ENCODE measurements at regions not wholly inside any gene's neighbourhood (a gene's known extent, or its start where the extent isn't known, plus 50 kb on each side); places are given as distances from the start of the nearest gene placed in this dataset.

- DNase-seq (ENCODE audit: low read depth) = no peak
These were observed 183.5 kb downstream of the CBLN2 start for GRCh38 chr18:72360634-72361033.

GRCh38 chr18:72342933-72343332, 201.2 kb downstream of the CBLN2 start:
- no peak for DNase-seq (ENCODE audit: low read depth)

GRCh38 chr18:72339976-72340375, 204.2 kb downstream of the CBLN2 start:
- DNase-seq (ENCODE audit: low read depth) = no peak

DNA sequence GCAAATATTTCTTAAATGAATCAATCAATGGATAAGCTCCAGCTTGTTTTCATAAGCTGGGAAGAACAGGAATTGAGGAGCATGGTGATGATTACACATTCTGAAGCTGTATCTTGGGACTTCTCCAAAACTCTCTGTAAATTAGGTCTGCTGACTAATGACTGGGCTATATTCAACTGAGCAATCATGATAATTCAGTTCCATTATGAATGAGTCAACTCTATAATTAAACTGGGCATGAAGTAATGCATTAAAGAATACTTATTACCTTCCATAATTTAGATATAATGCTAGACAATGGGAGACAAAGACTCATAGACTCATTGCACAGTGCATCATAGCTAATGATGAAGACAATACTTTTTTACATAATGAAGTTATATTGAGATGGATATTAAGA, 207.4 kb downstream of the CBLN2 start:
- DNase-seq (ENCODE audit: low read depth) = no peak

GRCh38 chr18:72329533-72329932, 214.6 kb downstream of the CBLN2 start:
- no peak for DNase-seq (ENCODE audit: low read depth)

DNA sequence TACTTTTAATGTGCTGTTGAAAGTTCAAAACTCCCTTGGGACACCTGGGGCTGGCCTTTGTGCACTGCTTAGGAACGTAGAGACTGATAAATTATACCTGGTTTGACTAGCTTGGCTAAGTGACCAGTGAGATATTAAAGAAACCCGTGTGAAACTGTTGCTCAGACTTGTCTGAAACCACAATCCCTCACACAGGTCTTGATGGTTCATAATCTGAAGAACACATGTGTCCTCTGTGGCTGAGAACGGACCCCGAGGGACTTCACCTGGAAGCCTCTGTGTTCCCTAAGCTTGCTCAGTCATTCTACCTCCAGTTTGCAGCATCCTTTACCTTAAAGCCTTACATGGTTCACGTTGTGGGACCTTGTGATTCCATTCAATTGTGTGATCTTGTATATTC, 218.8 kb downstream of the CBLN2 start:
- DNase-seq (ENCODE audit: low read depth) = no peak

DNA sequence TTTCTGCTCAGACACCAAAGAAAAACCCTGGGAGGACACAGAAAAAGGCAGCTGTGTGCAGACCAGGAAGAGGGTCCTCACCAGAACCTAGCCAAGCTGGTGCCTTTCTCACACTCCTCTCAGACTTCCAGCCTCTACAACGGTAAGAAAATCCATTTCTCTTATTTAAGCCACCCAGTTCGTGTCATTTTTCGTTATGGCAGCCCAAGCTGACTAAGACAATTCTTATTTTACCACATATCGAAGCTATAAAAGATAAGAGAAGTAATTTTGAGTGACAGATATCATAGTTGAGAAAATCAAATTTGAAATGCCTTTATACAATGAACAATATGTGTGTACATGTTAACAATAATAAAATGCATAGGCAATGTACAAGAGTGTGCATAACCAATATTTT, 219.5 kb downstream of the CBLN2 start:
- no peak for DNase-seq (ENCODE audit: low read depth)

GRCh38 chr18:72316497-72316896, 227.6 kb downstream of the CBLN2 start:
- no peak for DNase-seq (ENCODE audit: low read depth)

DNA sequence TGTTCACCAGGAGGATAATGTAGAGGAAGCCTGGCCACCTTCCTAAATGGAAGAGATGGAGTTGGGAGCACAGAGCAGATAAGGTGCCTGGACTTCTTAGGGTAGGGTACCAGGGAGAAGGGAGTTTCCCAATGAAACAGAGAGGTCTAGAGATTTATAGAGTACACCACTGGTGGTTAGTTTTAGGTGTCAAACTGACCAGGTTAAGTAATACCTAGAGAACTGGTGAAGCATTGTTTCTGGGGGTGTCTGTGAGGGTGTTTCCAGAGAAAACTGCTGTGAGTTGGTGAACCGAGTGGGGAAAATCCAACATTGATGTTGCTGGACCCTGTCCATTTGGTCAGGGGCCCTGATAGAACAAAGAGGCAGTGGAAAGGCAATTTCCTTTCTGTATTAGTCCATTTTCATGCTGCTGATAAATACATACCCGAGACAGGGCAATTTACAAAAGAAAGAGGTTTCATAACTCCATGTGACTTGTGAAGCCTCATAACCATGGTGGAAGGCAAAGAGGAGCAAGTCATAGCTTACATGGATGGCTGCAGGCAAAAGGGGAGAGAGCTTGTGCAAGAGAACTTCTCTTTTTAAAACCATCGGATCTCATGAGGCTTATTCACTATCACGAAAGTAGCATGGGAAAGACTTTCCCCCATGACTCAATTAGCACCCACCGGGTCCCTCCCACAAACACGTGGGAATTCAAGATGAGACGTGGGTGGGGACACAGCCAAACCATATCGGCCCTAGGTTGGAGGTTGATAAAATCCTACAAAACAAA, 260.8 kb downstream of the CBLN2 start:
- no peak for DNase-seq (ENCODE audit: low read depth)

DNA sequence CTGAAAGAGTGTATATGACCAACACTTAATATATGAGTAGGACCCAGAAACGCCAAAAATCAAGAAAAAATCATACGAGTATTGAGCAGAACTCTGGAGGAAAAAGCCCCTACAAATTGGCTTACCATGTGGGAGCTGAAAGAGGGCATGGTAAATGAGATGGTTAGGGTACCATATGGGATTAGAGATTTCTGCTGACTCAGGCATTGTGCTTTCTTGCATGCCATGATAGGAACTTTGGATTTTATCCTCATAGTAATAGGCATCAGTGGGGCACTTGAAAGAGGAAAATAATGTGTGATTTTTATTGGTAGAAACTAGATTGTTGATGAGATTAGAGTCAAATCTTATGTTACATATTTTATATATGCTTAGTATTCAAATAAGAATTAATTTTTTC, 271.1 kb downstream of the CBLN2 start:
- no peak for DNase-seq (ENCODE audit: low read depth)

DNA sequence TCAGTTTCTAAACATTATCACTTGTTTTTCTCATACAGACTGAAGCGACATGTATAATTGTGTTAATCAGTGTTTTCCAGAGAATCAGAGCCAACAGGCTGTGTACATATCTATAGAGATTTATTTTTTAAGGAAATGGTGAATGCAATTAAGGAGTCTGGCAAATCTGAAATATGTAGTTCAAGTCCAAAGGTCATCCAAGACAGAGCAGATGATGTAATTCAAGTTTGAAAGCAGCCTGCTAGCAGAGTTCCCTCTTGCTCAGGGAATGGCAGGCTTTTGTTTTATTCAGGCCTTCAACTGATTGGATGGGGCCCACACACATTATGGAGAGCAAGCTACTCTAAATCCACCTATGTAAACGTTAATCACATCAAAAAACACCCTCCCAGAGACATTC, 282.6 kb downstream of the CBLN2 start:
- no peak for DNase-seq (ENCODE audit: low read depth)

DNA sequence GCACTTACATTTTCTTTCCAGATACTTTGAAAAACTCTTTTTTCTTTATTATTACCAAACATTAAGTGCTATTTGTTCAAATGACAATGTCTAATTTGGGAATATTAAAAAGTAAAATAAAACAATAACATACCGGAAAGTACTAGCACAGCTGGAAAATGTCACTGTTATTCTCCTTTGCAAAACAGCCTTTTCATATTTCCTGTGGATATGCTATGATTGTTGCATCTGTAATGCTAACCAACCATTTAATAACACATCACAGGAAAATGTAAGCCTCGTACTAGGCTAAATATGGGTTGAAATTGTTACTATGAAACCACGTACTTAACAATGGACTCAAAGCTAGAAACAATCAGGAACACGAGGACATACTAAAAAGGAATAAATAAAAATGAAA, 298.1 kb downstream of the CBLN2 start:
- DNase-seq (ENCODE audit: low read depth) = no peak

DNA sequence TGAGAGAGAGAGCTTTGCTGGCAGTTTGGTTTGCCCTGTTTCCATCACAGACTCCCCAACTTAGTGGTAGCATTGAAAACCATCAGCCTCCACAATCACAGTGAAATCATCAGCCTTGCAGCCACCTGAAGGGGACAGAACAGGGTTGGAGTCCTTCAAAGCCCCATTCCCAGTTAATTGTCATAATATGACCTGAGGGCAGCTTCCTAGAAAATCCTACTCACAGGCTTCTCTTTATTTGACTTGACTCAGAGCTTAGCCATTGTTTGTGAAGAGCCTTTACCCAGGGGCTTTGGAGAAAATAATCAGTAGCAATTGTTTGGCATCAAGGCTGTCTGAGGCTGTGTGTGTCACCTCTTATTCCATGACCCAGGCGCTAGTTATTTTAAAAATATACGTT, 308.7 kb downstream of the CBLN2 start:
- no peak for DNase-seq (ENCODE audit: low read depth)

DNA sequence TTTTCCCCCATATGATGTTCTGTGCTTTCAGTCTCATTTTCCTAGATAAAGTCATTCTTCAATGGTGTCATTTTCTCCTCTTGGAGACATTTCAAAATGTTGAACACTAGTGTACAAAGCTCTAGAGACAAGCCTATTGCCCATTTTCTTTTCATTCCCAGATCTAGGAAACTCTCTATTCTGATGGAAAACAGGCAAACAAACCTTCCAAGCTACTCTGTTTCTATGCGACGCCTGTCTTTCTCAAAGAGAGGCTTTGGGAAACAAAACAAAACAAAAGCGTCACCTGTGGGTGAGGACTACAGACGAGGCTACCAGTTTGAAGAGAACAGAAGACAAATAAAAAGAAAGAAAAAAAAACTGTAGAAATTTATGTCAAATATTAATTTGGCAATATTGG, 311.0 kb downstream of the CBLN2 start:
- no peak for DNase-seq (ENCODE audit: low read depth)

DNA sequence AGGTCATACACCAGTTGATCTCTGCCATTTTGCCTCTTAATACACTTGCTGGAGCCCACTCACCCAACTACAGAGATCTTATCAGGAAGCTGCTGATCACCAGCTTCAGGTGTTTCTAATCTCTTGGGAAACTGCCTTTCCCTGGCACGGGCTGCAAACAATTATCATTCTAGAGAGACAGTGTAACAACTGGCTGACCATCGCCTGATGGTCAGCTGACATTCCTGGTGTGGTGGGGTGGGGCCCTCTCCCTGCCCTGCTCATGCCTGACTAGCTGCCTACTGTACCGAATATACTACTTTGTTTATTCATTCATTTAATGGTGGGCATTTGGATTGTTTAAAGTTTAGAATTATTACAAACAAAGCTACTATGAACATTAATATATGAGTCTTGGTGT, 311.5 kb downstream of the CBLN2 start:
- no peak for DNase-seq (ENCODE audit: low read depth)

- DNase-seq (ENCODE audit: low read depth) = no peak
These were observed 318.2 kb downstream of the CBLN2 start for GRCh38 chr18:72225958-72226357.

DNA sequence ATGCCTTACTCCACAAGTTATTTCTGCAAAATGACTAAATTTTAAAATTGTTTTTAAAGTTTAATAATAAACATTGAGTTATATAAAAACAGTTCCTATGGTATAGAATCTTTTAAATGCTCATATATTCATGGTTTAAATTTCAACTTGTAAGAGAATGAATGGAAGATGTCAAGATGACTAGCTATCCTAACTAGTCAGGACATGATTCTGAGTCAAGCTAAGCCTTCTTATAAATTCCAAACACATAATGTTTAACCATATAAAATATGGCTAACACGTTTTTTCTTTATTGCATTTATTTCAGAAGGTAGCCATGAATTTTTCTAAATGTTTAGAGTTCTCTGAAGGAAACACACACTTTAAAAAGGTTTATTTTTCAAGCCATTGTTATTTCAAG, 320.4 kb downstream of the CBLN2 start:
- DNase-seq (ENCODE audit: low read depth) = no peak

GRCh38 chr18:72208920-72209676, 335.0 kb downstream of the CBLN2 start:
- DNase-seq (ENCODE audit: low read depth) = no peak

- DNase-seq (ENCODE audit: low read depth) = no peak
These were observed 336.9 kb downstream of the CBLN2 start for GRCh38 chr18:72207280-72207679.

- DNase-seq (ENCODE audit: low read depth) = no peak
These were observed 337.3 kb downstream of the CBLN2 start for GRCh38 chr18:72206814-72207213.

DNA sequence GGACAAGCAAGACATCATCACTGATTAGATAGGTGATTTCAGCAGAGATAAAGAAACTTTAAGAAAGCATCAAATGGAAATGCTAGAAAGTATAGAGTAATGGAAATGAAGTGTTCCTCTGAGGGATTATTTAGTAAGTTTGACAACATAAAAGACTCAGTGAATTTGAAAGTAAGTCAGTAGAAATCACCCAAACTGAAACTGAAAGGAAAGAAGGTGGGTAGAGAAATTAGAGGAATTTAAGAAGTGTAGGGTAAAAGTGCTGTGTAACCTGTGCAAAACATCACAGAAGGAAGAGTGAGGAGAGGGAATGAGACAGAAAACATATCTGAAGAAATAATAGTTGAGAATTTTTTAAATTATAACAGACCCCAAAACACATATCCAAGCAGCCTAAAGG, 343.1 kb downstream of the CBLN2 start:
- DNase-seq (ENCODE audit: low read depth) = no peak

DNA sequence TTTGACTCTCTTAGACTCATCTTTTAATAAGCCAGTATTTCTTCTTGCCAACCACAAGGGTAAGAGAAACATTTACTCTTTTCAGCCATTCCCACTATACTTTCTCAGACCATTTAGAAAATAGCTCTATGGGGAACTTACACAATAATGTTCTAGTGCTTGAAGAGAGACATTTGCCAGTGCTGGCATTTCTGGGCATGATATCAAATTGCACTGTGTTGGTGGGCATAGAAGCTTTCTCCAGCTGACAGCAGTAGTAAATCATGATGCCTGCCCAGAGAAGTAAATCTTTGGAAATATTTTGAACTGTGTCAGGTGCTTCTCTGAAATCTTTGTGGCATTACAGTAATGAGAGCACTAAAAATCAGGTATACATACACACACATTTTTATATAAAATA, 346.6 kb downstream of the CBLN2 start:
- DNase-seq (ENCODE audit: low read depth) = no peak

DNA sequence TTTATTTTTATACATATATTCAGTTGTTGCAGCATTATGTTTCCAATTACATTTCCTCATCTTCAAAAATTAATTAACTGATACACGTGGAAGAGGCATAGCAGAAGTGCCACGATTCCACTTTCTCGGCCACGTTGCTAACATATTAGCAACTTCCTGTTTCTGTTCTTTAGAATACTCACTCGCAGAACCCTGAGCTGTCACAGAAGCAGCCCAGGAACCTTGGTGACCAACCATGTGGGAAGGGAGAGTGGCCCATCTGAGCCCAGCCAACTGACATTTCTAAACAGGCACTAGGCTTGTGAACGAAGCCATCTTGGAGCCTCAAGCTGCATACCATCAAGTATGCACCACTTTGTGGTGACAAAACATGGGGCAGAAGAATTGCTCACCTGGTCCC, 350.1 kb downstream of the CBLN2 start:
- DNase-seq (ENCODE audit: low read depth) = no peak

DNA sequence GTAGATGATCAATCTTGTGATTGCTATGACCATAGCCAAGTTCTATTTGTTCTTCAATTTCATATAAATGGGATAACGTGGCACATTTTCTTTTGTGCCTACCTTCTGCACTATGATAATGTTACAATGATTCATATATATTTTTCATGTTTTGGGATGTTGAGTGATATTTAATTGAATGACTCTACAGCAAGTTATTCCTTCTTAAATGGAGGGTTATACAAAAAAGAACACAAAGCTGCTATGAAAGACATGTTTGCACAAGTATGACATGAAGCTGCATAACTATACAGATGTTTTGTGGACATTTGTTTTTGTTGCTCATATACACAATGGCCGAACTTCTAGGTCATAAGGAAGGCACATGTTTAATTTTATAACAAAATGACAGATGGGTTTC, 356.2 kb downstream of the CBLN2 start:
- no peak for DNase-seq (ENCODE audit: low read depth)

All from HS-27A (cell line).